DOHH2 (cell line): ENCODE measurements at regions not wholly inside any gene's neighbourhood (a gene's known extent, or its start where the extent isn't known, plus 50 kb on each side); places are given as distances from the start of the nearest gene placed in this dataset.

Experiments
- H3F3A ChIP-seq: fragments of 200-600 bp; sonication (generic), shearing (Covaris generic); 2 replicates; pipeline ENCODE4 v1.6.0; 2016; ENCODE audit warnings: antibody characterized with exemption, mild to moderate bottlenecking; ENCODE audit not compliant: control insufficient read depth, insufficient read depth
- H3K27ac ChIP-seq: fragments of 200-600 bp; sonication (generic); 2 replicates; pipeline ENCODE4 v1.5.1; 2014; ENCODE audit warnings: low read depth, mild to moderate bottlenecking, low read length, moderate library complexity
- H3K27me3 ChIP-seq: fragments of 200-600 bp; sonication (generic); 2 replicates; pipeline ENCODE4 v1.6.1; 2014; ENCODE audit warnings: mild to moderate bottlenecking, low read length, mixed read lengths; ENCODE audit not compliant: control insufficient read depth
- H3K36me3 ChIP-seq: fragments of 200-600 bp; sonication (generic); 2 replicates; pipeline ENCODE4 v1.6.1; 2014; ENCODE audit warnings: mild to moderate bottlenecking, low read length, moderate library complexity, mixed read lengths; ENCODE audit not compliant: control insufficient read depth
- H3K4me1 ChIP-seq: fragments of 200-600 bp; sonication (generic); 2 replicates; pipeline ENCODE4 v1.6.1; 2014; ENCODE audit warnings: mild to moderate bottlenecking, low read length, mixed read lengths; ENCODE audit not compliant: control insufficient read depth
- H3K4me2 ChIP-seq: fragments of 200-600 bp; sonication (generic); 2 replicates; pipeline ENCODE4 v1.6.0; 2014; ENCODE audit warnings: mild to moderate bottlenecking, low read length, moderate library complexity
- H3K4me3 ChIP-seq: fragments of 200-600 bp; sonication (generic); 2 replicates; pipeline ENCODE4 v1.5.1; 2014; ENCODE audit warnings: mild to moderate bottlenecking, low read length, mixed read lengths
- H3K79me2 ChIP-seq: fragments of 200-600 bp; sonication (generic); 2 replicates; pipeline ENCODE4 v1.6.1; 2014; ENCODE audit warnings: mild to moderate bottlenecking, low read length, mixed read lengths; ENCODE audit not compliant: control insufficient read depth
- H3K9me2 ChIP-seq: fragments of 200-600 bp; sonication (generic); replicated peaks from 2 replicates; pipeline ENCODE4 v1.6.1; 2014; ENCODE audit warnings: mild to moderate bottlenecking, low read length, mixed read lengths; ENCODE audit not compliant: control insufficient read depth
- H3K9me3 ChIP-seq: fragments of 200-600 bp; sonication (generic); 2 replicates; pipeline ENCODE4 v1.6.1; 2014; ENCODE audit warnings: antibody characterized with exemption, low read length, mixed read lengths; ENCODE audit not compliant: control insufficient read depth, insufficient read depth
- H4K20me1 ChIP-seq: fragments of 200-600 bp; sonication (generic); 2 replicates; pipeline ENCODE4 v1.6.0; 2014; ENCODE audit warnings: low read depth, mild to moderate bottlenecking, antibody characterized with exemption, low read length, moderate library complexity; ENCODE audit not compliant: control insufficient read depth, insufficient read depth
- EZH2phosphoT487 ChIP-seq: fragments of 200-600 bp; sonication (generic); IDR thresholded peaks from 2 replicates; pipeline ENCODE4 v1.6.1; 2017; ENCODE audit warnings: borderline replicate concordance, mild to moderate bottlenecking, antibody characterized with exemption, low read length, moderate library complexity, mixed read lengths
- TF ChIP-seq, protein P1 (sequence below): fragments of 200-600 bp; sonication (generic); IDR thresholded peaks from one replicate; pipeline ENCODE4 v1.5.1; 2014; ENCODE audit warnings: antibody characterized with exemption, mild to moderate bottlenecking, low read depth, low read length; ENCODE audit not compliant: poor library complexity, severe bottlenecking

DNA sequence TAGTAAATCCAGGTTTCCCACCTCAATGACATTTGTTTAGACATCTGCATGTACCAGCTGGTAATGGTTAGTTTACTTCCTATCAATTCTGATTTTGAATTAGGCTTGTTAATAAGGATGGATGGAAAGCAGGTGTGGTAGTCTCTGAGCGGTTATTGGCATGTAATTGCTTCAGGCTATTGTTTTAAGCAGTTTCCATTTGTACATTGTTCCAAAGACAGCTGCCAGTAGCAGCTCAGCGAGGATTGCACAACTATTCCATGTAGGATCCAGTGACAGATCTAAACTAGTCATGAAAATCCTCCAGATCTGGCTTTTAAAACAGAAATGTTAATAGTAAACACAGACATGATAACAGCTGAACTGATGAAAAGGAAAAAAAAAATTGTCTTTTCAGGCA, 436.0 kb upstream of the ADARB2 start:
- Histone ChIP-seq H3K27ac (no peak overlapping the region), H3K27me3 (no peaks in the 10 kb centered on the region), H3K36me3 (no peaks in the 10 kb centered on the region), H3K9me3 (no peaks in the 10 kb centered on the region), H3K4me1 (no peaks in the 10 kb centered on the region), H4K20me1 (no peaks in the 10 kb centered on the region), H3K9me2 (no peaks in the 10 kb centered on the region), H3F3A (no peaks in the 10 kb centered on the region), H3K4me3 (no peak overlapping the region), H3K4me2 (no peak overlapping the region), H3K79me2 (no peaks in the 10 kb centered on the region)
- TF ChIP-seq EZH2phosphoT487: no peak
- TF ChIP-seq, protein P1, sequence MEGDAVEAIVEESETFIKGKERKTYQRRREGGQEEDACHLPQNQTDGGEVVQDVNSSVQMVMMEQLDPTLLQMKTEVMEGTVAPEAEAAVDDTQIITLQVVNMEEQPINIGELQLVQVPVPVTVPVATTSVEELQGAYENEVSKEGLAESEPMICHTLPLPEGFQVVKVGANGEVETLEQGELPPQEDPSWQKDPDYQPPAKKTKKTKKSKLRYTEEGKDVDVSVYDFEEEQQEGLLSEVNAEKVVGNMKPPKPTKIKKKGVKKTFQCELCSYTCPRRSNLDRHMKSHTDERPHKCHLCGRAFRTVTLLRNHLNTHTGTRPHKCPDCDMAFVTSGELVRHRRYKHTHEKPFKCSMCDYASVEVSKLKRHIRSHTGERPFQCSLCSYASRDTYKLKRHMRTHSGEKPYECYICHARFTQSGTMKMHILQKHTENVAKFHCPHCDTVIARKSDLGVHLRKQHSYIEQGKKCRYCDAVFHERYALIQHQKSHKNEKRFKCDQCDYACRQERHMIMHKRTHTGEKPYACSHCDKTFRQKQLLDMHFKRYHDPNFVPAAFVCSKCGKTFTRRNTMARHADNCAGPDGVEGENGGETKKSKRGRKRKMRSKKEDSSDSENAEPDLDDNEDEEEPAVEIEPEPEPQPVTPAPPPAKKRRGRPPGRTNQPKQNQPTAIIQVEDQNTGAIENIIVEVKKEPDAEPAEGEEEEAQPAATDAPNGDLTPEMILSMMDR: no peak

DNA sequence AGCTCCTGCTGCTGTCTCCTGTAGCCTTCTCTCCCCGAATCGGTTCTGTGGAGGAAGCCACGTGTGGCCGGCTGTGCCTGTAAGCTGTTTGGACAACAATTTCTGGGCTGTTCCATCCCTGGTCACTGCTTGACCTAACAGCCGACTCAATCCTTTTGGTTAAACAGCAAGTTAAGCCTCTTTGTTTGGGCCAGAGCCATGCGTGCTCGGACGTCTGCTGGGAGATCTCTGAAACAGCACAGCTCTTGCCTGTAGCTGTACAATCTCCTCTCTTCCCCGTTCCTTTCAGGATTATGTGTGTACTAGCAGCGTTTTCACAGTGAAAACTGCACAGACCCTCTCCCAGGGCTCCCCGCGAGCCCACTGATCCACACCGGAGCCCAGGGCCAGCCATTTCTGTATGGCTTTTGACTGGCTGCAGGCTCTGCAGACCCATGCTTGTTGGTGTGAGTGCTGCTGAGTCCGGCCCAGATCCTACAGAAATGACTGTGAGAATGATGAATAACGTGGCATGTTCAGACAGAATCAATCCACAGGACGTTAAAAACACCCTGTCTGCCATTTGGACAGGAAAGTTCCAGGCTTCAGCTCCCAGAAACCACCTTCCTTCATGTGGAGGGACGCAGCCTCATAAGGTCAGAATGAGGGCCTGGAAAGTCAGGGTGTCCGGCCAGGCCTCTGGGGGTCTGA, 428.6 kb upstream of the ADARB2 start:
- no peaks in the 10 kb centered on the region for H3K4me1 ChIP-seq
- H3K9me3 ChIP-seq: no peaks in the 10 kb centered on the region
- H3K4me2 ChIP-seq: no peak overlapping the region
- no peaks in the 10 kb centered on the region for H3K36me3 ChIP-seq
- no peaks in the 10 kb centered on the region for H3K79me2 ChIP-seq
- H3K9me2 ChIP-seq: no peaks in the 10 kb centered on the region
- no peak overlapping the region for H3K27ac ChIP-seq
- no peak overlapping the region for H3K4me3 ChIP-seq
- TF ChIP-seq EZH2phosphoT487: no peak
- TF ChIP-seq, protein P1: no peak
- H4K20me1 ChIP-seq: no peaks in the 10 kb centered on the region
- H3K27me3 ChIP-seq: no peaks in the 10 kb centered on the region
- H3F3A ChIP-seq: no peaks in the 10 kb centered on the region

DNA sequence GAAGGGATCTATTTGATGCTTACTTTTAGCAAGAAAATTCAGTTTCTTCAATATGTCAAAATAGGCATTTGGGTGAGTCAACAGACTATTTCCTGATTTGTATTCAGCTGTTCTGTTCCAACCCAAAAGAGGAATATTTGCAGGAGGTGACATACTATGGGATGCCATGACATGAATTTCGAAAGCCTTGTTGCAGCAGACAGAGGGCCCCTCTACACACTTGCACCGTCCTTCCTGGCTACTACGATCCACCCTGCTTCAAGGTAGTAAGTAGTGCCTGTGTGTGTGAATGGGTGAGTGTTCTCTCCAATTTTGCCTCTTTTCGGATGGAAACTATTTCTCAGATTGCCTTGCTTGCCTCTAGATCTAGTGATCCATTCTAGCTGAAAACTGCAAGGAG, 413.0 kb upstream of the ADARB2 start:
- H3K9me3 ChIP-seq: no peaks in the 10 kb centered on the region
- no peaks in the 10 kb centered on the region; the same call in 1 of the 2 replicates for H4K20me1 ChIP-seq
- no peak for TF ChIP-seq EZH2phosphoT487
- TF ChIP-seq, protein P1: no peak
- H3F3A ChIP-seq: no peaks in the 10 kb centered on the region
- no peaks in the 10 kb centered on the region for H3K79me2 ChIP-seq
- H3K36me3 ChIP-seq: no peaks in the 10 kb centered on the region
- H3K27ac ChIP-seq: no peak overlapping the region
- no peaks in the 10 kb centered on the region for H3K4me1 ChIP-seq
- H3K4me2 ChIP-seq: no peak overlapping the region
- H3K4me3 ChIP-seq: no peak overlapping the region
- no peaks in the 10 kb centered on the region for H3K9me2 ChIP-seq
- no peaks in the 10 kb centered on the region for H3K27me3 ChIP-seq
